GM21723 (cell line): ENCODE measurements at regions not wholly inside any gene's neighbourhood (a gene's known extent, or its start where the extent isn't known, plus 50 kb on each side); places are given as distances from the start of the nearest gene placed in this dataset.
"Not testable (repeated sequence)": the region's sequence is repeated elsewhere in the genome, so short reads cannot be mapped to it uniquely, and the experiment has no call there.

Experiments used
- ATAC-seq: cut with Tn5 transposase; IDR thresholded peaks from one replicate; pipeline ENCODE4 v1.9.1; 2021; ENCODE audit warnings: mild to moderate bottlenecking, moderate library complexity; ENCODE audit not compliant: unreplicated experiment

GRCh38 chr17:21514567-21514966 lies 138.4 kb downstream of the KCNJ12 start:
- ATAC-seq: not testable (repeated sequence)

- ATAC-seq: no peak
Observed at GRCh38 chr17:21517538-21518293, 141.6 kb downstream of the KCNJ12 start.

- no peak for ATAC-seq
Observed at GRCh38 chr17:21522755-21523336, 146.7 kb downstream of the KCNJ12 start.

GRCh38 chr17:21523497-21524210 lies 147.5 kb downstream of the KCNJ12 start:
- ATAC-seq: no peak

- no peak for ATAC-seq
Observed at GRCh38 chr17:21524211-21524591, 148.0 kb downstream of the KCNJ12 start.

DNA sequence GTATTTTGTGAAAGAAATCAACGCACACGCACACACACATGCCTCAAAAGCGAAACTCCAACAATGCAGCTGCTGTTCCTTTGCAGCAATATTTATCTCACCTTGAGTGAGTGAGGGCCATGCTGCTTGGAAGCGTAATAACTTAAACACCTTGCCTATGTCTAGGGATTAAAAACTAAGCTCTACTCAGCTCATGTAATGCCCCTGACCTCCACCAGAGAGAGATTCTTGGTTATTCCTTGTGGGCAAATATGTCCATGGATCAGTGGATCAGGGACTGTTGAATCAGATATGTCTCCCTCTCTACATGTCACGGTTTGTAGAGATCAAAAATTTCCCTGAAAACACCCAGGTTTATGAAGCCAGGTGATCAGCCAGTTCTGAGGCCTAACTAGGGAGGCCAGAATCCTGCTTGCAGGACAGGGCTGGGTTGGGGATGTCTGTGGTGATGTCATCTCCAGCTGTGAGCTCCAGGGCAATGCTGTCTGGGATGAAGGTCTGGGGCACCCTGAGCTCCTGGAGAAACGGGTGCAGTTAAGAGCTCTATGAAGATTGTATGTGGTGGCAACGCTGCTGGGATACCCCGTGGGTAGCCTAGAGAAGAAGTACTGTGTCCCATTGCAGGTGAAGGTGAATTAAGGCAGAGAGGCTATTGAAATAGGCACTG lies 149.4 kb downstream of the KCNJ12 start:
- ATAC-seq: no peak

DNA sequence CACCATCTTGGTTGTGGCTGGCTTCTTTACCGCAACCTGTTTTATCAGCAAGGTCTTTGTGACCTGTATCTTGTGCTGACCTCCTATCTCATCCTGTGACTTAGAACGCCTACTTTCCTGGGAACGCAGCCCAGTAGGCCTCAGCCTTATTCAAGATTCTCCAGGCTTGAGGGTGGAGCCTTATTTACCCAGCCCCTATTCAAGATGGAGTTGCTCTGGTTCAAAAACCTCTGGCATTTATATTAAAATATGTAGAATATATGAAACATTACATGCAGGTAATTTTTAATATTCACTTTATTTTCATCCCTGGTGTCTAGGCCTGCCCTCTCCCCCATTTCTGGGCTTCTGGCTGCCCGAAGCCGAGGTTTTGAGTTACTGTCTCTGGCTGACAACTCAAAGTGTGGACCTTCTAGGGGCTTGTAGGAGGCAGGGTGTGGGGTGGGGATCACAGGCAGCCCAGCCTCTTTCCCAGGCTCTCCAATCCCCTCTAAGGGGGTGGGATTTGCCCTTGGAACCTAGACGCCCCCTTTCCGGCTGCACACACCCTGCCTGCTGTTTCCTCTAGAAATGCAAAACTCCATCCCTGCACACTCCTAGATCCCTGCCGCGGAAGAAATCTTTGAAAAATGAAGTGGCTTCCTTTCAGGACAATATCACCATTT lies 152.0 kb downstream of the KCNJ12 start:
- no peak for ATAC-seq

DNA sequence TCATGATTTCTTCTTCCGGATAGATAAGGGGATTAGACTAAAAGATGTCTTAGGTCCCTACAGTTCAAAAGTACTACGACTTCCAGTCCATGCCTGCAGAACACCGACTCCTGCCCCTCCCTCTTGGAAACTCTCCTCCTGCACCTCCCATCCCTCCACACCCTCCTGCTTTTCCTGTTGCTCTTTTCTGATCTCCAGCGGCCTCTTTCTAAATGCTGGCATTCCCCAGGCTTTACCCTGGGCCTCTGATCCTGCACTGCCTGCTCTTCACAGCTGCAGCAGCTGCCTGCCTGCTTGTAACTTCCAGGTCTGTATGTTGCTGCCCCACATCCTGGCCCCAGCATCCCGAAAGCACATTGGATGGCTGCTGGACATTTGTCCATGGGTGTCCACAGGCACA lies 154.2 kb downstream of the KCNJ12 start:
- no peak for ATAC-seq

DNA sequence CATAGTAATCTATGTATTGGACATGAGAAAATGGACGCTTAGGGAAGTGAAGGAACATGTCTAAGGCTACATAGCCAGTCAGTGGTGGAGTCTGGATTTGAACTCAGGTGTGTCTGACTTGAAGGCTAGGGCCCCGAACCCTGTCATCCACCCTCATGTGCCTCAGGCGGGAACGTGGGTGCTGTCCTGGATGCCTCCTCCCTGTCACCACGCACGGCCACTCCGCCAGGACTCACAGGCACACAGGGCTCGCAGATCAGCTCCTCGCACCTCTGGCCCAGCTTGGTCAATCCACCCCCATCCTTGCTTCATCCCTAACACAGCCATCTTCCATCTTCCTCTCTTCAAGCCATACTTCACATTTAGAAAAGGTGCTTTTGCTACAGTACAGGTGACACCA lies 154.7 kb downstream of the KCNJ12 start:
- ATAC-seq: no peak

DNA sequence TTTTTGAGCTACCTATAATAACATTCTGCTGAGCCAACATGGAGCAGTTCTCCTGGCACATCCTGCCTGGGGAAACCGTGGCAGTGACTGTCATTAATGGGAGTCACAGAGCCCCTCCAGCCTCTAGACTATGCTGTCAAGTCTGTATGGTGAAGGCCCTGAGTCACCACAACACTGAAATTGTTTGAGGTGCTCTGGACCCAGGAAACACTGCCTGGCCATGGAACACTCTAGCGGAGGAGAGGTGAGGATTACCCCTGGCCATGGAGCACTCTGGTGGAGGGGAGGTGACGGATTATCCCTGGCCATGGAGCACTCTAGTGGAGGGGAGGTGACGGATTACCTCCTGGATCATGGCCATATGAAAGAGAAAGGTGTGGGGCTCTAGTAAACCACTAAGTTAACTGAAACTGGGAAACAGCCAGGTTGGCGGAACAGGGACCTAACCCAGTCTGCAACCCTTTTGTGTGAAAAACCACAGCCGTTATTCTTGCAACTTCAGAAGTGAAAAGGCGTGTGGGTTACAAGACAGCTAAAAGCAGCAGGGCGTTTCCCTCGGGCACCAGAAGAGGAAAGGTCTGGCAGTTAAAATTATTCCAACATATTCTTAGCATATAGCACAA lies 156.7 kb downstream of the KCNJ12 start:
- ATAC-seq: no peak

- no peak for ATAC-seq
Observed at GRCh38 chr17:21535686-21536375, 156.5 kb upstream of the KCNJ18 start.

- no peak for ATAC-seq
Observed at GRCh38 chr17:21537302-21537701, 155.0 kb upstream of the KCNJ18 start.

GRCh38 chr17:21538615-21539014 lies 153.7 kb upstream of the KCNJ18 start:
- ATAC-seq: no peak

DNA sequence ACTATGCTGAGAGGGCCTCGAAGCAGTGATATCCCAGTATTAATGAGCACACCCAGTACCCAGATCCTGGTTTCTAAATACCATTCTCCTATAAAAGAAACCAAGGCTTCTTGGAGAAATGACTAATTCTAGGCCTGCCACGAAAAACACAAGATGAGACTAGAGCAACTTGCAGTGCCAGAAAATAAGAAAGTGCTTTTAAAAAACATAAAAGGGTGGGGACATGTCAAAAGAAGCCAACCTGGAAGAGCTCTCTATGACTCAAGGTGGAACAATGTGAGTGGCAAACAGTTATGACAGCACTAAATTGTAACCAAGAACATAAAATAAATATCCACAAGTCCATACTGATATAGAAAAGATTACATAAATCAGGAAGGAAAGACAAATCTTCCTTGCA lies 153.2 kb upstream of the KCNJ18 start:
- no peak for ATAC-seq

DNA sequence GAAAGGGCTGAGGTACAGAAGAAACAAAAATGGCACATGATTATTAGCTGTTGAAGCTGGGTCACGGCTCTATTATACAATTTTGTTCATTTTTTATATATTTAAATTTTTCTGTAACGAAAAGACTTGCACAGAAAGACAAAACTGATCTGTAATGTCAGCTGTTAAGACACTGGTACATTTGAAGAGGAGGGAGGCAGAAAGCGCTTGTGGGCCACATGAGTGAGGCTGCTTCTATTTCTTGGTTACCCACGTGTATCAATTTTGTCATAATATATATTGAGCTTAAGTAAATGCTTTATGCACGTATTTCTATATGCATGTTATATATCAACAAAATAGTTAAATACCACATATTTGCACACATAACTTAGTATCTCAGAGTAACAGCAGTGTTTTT lies 151.8 kb upstream of the KCNJ18 start:
- no peak for ATAC-seq

DNA sequence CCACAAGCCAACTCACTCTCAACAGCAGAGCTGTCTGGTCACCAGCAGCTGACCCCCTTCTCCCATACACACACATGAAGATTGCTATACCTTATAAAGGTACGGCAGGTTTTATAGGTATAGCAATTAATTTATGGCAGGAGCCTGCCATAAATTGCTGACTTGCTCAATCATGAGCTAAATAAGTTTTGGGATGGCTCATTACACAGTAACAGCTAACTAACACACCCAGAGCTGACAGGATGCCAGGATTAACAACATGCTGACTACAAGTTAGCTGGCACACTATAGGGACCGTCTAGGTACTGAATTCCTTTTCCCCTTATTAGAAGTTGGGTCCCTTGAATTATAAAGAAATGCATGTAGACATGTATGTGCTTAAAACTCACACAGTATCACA lies 150.3 kb upstream of the KCNJ18 start:
- ATAC-seq: no peak

- no peak for ATAC-seq
Observed at GRCh38 chr17:21542991-21543390, 149.3 kb upstream of the KCNJ18 start.

DNA sequence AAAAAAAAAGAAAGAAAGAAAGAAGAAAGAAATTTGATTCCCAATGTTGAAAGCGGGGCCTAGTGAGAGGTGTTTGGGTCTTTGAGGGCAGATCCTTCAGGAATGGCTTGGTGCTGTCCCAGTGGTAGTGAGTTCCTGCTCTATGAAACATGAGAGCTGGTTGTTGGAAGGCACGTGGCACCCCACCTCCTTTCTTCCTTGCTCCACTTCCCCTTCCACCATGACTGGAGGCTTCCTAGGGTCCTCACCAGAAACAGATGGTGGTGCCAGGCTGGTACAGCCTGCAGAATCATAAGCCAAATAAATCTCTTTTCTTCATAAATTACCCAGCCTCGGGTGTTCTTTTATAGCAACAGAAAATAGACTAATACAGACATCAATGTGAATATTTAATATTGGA lies 147.3 kb upstream of the KCNJ18 start:
- no peak for ATAC-seq

- ATAC-seq: no peak
Observed at GRCh38 chr17:21548236-21548635, 144.1 kb upstream of the KCNJ18 start.

DNA sequence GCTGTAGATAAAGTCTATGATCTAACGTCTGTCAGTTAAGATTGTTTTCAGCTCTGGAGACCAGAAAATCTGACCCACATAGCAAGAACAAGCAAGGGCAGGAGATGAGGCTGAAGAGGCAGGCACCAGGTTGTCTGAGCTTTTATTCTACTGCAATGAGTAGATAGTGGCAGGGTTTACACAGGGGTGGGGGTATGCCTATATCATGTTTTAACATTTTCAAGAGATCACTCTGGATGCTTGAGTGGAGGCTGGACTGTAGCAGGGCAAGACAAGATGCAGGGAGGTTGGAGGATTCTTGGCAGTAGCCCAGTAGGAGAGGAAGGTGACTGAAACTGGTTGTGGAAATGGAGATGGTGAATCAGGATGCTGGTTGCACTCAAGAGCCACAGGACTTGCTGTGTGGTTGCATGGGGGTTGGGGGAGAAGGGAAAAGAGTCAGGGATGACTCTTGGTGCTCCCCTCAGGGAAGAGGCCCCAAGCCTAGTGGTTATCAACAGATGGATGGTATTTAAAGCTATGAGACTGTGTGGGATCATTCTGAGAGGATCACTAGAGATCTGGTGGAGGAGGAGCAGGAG lies 143.1 kb upstream of the KCNJ18 start:
- no peak for ATAC-seq
